Limb (tissue), 2 donors: ENCODE measurements at regions not wholly inside any gene's neighbourhood (a gene's known extent, or its start where the extent isn't known, plus 50 kb on each side); places are given as distances from the start of the nearest gene placed in this dataset.
"Not testable (repeated sequence)": the region's sequence is repeated elsewhere in the genome, so short reads cannot be mapped to it uniquely, and the experiment has no call there.

ENCODE experiments used
- DNase-seq, 2 donors: peaks; one replicate each; pipeline ENCODE4 v3.0.0-alpha.2; 2016; ENCODE audit errors: extremely low spot score in 2 of 2

GRCh38 chr16:14002416-14002990, 68.6 kb upstream of the MRTFB start:
- no peak for DNase-seq

GRCh38 chr16:14003074-14003570, 68.0 kb upstream of the MRTFB start:
- peak; percentile 74 to 76 for DNase-seq

GRCh38 chr16:14004031-14004728, 66.9 kb upstream of the MRTFB start:
- DNase-seq: no peak

GRCh38 chr16:14004729-14005315, 66.3 kb upstream of the MRTFB start:
- DNase-seq: no peak

- no peak for DNase-seq
These were observed 65.8 kb upstream of the MRTFB start for GRCh38 chr16:14005335-14005734.

DNA sequence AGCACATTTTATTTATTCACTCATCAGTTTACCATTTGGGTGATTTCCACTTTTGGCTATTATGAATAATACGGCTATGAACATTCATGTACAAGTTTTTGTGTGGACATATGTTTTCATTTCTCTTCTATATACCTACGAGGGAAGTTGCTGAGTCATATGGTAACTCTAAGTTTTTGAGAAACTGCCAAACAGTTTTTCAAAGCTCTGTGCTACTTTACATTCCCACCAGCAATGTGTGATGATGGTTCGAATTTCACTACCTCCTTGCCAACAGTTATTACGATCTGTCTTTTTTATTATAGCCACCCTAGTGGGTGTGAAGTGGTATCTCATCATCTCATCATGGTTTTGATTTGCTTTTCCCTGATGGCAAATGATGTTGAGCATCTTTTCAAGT, 63.7 kb upstream of the MRTFB start:
- DNase-seq: peak in 1 of 2 donors; percentile 42

GRCh38 chr16:14011001-14011400, 60.1 kb upstream of the MRTFB start:
- no peak for DNase-seq

- no peak for DNase-seq
These were observed 59.3 kb upstream of the MRTFB start for GRCh38 chr16:14011846-14012245.

- DNase-seq: no peak
These were observed 58.0 kb upstream of the MRTFB start for GRCh38 chr16:14013145-14013570.

GRCh38 chr16:14013571-14014283, 57.4 kb upstream of the MRTFB start:
- DNase-seq: peak; percentile 55 to 90

- no peak for DNase-seq
These were observed 56.9 kb upstream of the MRTFB start for GRCh38 chr16:14014284-14014625.

GRCh38 chr16:14015033-14015432, 56.1 kb upstream of the MRTFB start:
- DNase-seq: no peak

GRCh38 chr16:14015461-14015860, 55.7 kb upstream of the MRTFB start:
- DNase-seq: no peak

DNA sequence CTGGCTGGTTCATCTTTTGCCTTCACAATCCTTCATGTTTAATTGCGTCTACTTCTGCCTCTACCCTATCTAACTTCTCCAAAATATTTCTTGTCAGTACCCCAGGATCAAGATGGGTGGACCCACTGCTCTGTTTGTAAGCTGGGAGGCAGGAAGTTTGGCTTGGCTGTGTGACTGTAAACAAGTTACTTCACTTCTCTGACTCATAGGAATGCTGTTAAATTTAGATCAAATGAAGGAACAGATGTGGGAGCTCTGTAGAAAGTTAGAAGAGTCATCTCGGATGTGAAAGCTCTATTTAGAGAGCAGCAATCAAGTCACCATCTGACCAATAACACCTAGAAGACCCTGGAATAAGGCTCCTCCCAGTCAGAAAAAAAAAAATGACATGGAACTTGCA, 55.2 kb upstream of the MRTFB start:
- no peak for DNase-seq

DNA sequence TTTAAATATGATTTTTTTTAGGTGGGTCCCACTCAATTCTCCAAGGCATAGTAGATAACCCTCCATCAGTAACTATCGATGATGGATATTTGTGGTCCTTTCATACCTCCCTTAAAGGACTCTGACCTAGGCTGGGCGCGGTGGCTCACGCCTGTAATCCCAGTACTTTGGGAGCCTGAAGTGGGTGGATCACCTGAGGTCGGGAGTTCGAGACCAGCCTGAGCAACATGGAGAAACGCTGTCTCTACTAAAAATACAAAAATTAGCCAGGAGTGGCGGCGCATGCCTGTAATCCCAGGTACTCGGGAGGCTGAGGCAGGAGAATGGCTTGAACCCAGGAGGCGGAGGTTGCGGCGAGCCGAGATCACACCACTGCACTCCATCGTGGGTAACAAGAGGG, 54.8 kb upstream of the MRTFB start:
- DNase-seq: not testable (repeated sequence)

DNA sequence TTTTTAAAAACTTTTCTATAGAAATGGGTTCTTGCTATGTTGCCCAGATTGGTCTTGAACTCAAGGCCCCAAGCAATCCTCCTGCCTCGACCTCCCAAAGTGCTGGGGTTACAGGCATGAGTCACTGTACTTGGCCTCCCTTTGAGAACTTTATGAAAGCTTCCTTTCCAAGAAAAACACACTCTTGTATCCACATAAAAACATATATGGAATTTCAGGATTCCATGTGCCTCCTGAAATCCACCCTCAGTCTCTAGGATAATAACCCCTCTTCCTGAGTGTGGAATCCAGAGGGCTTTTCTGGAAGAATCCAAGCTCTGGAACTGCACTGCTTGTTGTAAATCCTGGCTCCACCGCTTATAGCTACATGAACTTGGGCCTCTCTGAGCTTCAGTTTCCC, 53.2 kb upstream of the MRTFB start:
- DNase-seq: no peak

- DNase-seq: no peak
These were observed 52.3 kb upstream of the MRTFB start for GRCh38 chr16:14018851-14019250.

GRCh38 chr16:14020141-14020540, 51.0 kb upstream of the MRTFB start:
- DNase-seq: no peak
